Uterus (tissue), 2 donors: ENCODE measurements at regions not wholly inside any gene's neighbourhood (a gene's known extent, or its start where the extent isn't known, plus 50 kb on each side); places are given as distances from the start of the nearest gene placed in this dataset.

ENCODE experiments used
- CTCF ChIP-seq, 4 experiments: fragments of 200-600 bp in 2 of 4; fragments of 450-650 bp in 2 of 4; sonication (generic) in 2 of 4; IDR thresholded peaks; one replicate each; pipeline ENCODE4 v1.5.1; 2016 to 2019; ENCODE audit warnings: antibody characterized with exemption in 4 of 4, mild to moderate bottlenecking in 2 of 4, moderate library complexity in 1 of 4
- POLR2A ChIP-seq, 2 donors: fragments of 450-650 bp; IDR thresholded peaks; one replicate each; pipeline ENCODE4 v1.6.1; 2016; ENCODE audit warnings: antibody characterized with exemption in 2 of 2, mild to moderate bottlenecking in 1 of 2, moderate library complexity in 1 of 2

GRCh38 chr4:32030406-32030805 is 1310.2 kb downstream of the PCDH7 start:
- no peak for TF ChIP-seq CTCF (IDR thresholded peaks at IDR 0.05)
- TF ChIP-seq POLR2A (IDR thresholded peaks at IDR 0.05): no peak
